Right atrium auricular region (tissue), 2 donors: ENCODE measurements at regions not wholly inside any gene's neighbourhood (a gene's known extent, or its start where the extent isn't known, plus 50 kb on each side); places are given as distances from the start of the nearest gene placed in this dataset.

Experiments
- DNase-seq: peaks from one replicate; pipeline ENCODE4 v3.0.0-alpha.2; 2019; ENCODE audit warnings: low spot score
- H3K27ac ChIP-seq, 2 donors: fragments of 200-600 bp; sonication (generic); 1 replicate in 1 of 2; 2 replicates in 1 of 2; pipeline ENCODE4 v1.5.1; 2016 to 2019
- H3K27me3 ChIP-seq, 2 donors: fragments of 200-600 bp; sonication (generic); one replicate each; pipeline versions ENCODE4 v1.5.1 to v1.6.0; 2017 to 2019
- H3K36me3 ChIP-seq: fragments of 200-600 bp; sonication (generic); one replicate; pipeline ENCODE4 v1.5.1; 2016
- H3K4me1 ChIP-seq, 2 donors: fragments of 200-600 bp; sonication (generic); one replicate each; pipeline versions ENCODE4 v1.5.1 to v1.6.0; 2017 to 2019
- H3K4me3 ChIP-seq, 2 donors: fragments of 200-600 bp; sonication (generic); 1 replicate in 1 of 2; 2 replicates in 1 of 2; pipeline ENCODE4 v1.5.1; 2017 to 2019; ENCODE audit warnings: mild to moderate bottlenecking in 1 of 2, moderate library complexity in 1 of 2
- H3K9me3 ChIP-seq, 2 donors: fragments of 200-600 bp; sonication (generic); one replicate each; pipeline ENCODE4 v1.5.1; 2019
- CTCF ChIP-seq, 2 donors: fragments of 200-600 bp; sonication (generic); IDR thresholded peaks; one replicate each; pipeline ENCODE4 v1.5.1; 2019; ENCODE audit warnings: antibody characterized with exemption in 2 of 2

GRCh38 chr5:74164725-74165235 is 475.7 kb downstream of the ENC1 start:
- Histone ChIP-seq H3K36me3 (no peaks in the 10 kb centered on the region), H3K27ac (peak overlapping the region; percentile 23 to 43), H3K9me3 (no peaks in the 10 kb centered on the region), H3K4me3 (no peak overlapping the region), H3K27me3 (no peaks in the 10 kb centered on the region), H3K4me1 (peaks cover 0 to 14% of the 10 kb centered on the region in 2 donors)
- TF ChIP-seq CTCF (IDR thresholded peaks at IDR 0.05): no peak
- no peak for DNase-seq

GRCh38 chr5:74162524-74162923 is 478.0 kb downstream of the ENC1 start:
- no peaks in the 10 kb centered on the region for H3K36me3 ChIP-seq
- H3K4me1 ChIP-seq: peaks cover 0 to 14% of the 10 kb centered on the region in 2 donors
- H3K4me3 ChIP-seq: no peak overlapping the region
- H3K27me3 ChIP-seq: no peaks in the 10 kb centered on the region
- H3K27ac ChIP-seq: no peak overlapping the region
- no peak for DNase-seq
- TF ChIP-seq CTCF (IDR thresholded peaks at IDR 0.05): no peak
- no peaks in the 10 kb centered on the region for H3K9me3 ChIP-seq

- Histone ChIP-seq H3K27me3 (no peaks in the 10 kb centered on the region), H3K27ac (no peak overlapping the region), H3K4me3 (no peak overlapping the region), H3K9me3 (no peaks in the 10 kb centered on the region), H3K36me3 (no peaks in the 10 kb centered on the region), H3K4me1 (peaks cover 0 to 14% of the 10 kb centered on the region in 2 donors)
- no peak for TF ChIP-seq CTCF (IDR thresholded peaks at IDR 0.05)
- DNase-seq: no peak
Measured at GRCh38 chr5:74161170-74161569, 479.4 kb downstream of the ENC1 start.

GRCh38 chr5:74156728-74157383 is 483.7 kb downstream of the ENC1 start:
- H3K27me3 ChIP-seq: no peaks in the 10 kb centered on the region
- no peak for TF ChIP-seq CTCF (IDR thresholded peaks at IDR 0.05)
- no peaks in the 10 kb centered on the region for H3K36me3 ChIP-seq
- no peak for DNase-seq
- H3K9me3 ChIP-seq: no peaks in the 10 kb centered on the region
- no peak overlapping the region for H3K27ac ChIP-seq
- no peaks in the 10 kb centered on the region for H3K4me1 ChIP-seq
- no peak overlapping the region for H3K4me3 ChIP-seq

- Histone ChIP-seq H3K36me3 (no peaks in the 10 kb centered on the region), H3K27me3 (no peaks in the 10 kb centered on the region), H3K4me1 (no peaks in the 10 kb centered on the region), H3K4me3 (no peak overlapping the region), H3K9me3 (no peaks in the 10 kb centered on the region), H3K27ac (no peak overlapping the region)
- TF ChIP-seq CTCF (IDR thresholded peaks at IDR 0.05): no peak
- DNase-seq: no peak
Measured at GRCh38 chr5:74155501-74155900, 485.0 kb downstream of the ENC1 start.

- Histone ChIP-seq H3K9me3 (no peaks in the 10 kb centered on the region), H3K27ac (no peak overlapping the region), H3K27me3 (no peaks in the 10 kb centered on the region), H3K4me1 (no peaks in the 10 kb centered on the region), H3K4me3 (no peak overlapping the region), H3K36me3 (no peaks in the 10 kb centered on the region)
- DNase-seq: no peak
- no peak for TF ChIP-seq CTCF (IDR thresholded peaks at IDR 0.05)
Measured at GRCh38 chr5:74154526-74154925, 486.0 kb downstream of the ENC1 start.
